ENCODE measurements at regions not wholly inside any gene's neighbourhood (a gene's known extent, or its start where the extent isn't known, plus 50 kb on each side); places are given as distances from the start of the nearest gene placed in this dataset.
"Not testable (repeated sequence)": the region's sequence is repeated elsewhere in the genome, so short reads cannot be mapped to it uniquely, and the experiment has no call there.

- Histone ChIP-seq H4K20me1 (ENCODE audit: control insufficient read depth, insufficient read depth, low read depth, low read length) (no peaks in the 10 kb centered on the region), H3K79me2 (ENCODE audit: control insufficient read depth, low read length) (no peaks in the 10 kb centered on the region), H3K36me3 (ENCODE audit: control insufficient read depth, low read length) (no peaks in the 10 kb centered on the region), H3K27me3 (ENCODE audit: control insufficient read depth, low read length) (no peaks in the 10 kb centered on the region), H3K27ac (ENCODE audit: low read depth, low read length) (no peak overlapping the region), H3K4me1 (ENCODE audit: control insufficient read depth, low read length) (no peaks in the 10 kb centered on the region), H3K4me3 (ENCODE audit: low read length) (no peak overlapping the region), H3K9me3 (ENCODE audit: control insufficient read depth, insufficient read depth, low read length) (no peaks in the 10 kb centered on the region), H3K4me2 (ENCODE audit: low read length) (no peak overlapping the region), H3F3A (ENCODE audit: control insufficient read depth, insufficient read depth) (no peaks in the 10 kb centered on the region), H3K9me2 (replicated peaks; ENCODE audit: control insufficient read depth, low read length) (no peaks in the 10 kb centered on the region)
- TF ChIP-seq EZH2phosphoT487 (IDR thresholded peaks at IDR 0.05; ENCODE audit: borderline replicate concordance, low read length) (no peak), CTCF (IDR thresholded peaks at IDR 0.05; ENCODE audit: low read depth, low read length, poor library complexity, severe bottlenecking) (no peak)
Observed at GRCh38 chr18:64734063-64734462, 585.2 kb upstream of the LINC00305 start.

- not testable (repeated sequence) for H3K9me3 ChIP-seq (ENCODE audit: control insufficient read depth, insufficient read depth, low read length); H4K20me1 ChIP-seq (ENCODE audit: control insufficient read depth, insufficient read depth, low read depth, low read length); H3K4me1 ChIP-seq (ENCODE audit: control insufficient read depth, low read length); H3K4me2 ChIP-seq (ENCODE audit: low read length); H3K9me2 ChIP-seq (replicated peaks; ENCODE audit: control insufficient read depth, low read length); H3K4me3 ChIP-seq (ENCODE audit: low read length); H3K27me3 ChIP-seq (ENCODE audit: control insufficient read depth, low read length); H3K27ac ChIP-seq (ENCODE audit: low read depth, low read length); H3F3A ChIP-seq (ENCODE audit: control insufficient read depth, insufficient read depth); H3K36me3 ChIP-seq (ENCODE audit: control insufficient read depth, low read length); H3K79me2 ChIP-seq (ENCODE audit: control insufficient read depth, low read length)
Observed at GRCh38 chr18:64725657-64726056, 576.8 kb upstream of the LINC00305 start.

DNA sequence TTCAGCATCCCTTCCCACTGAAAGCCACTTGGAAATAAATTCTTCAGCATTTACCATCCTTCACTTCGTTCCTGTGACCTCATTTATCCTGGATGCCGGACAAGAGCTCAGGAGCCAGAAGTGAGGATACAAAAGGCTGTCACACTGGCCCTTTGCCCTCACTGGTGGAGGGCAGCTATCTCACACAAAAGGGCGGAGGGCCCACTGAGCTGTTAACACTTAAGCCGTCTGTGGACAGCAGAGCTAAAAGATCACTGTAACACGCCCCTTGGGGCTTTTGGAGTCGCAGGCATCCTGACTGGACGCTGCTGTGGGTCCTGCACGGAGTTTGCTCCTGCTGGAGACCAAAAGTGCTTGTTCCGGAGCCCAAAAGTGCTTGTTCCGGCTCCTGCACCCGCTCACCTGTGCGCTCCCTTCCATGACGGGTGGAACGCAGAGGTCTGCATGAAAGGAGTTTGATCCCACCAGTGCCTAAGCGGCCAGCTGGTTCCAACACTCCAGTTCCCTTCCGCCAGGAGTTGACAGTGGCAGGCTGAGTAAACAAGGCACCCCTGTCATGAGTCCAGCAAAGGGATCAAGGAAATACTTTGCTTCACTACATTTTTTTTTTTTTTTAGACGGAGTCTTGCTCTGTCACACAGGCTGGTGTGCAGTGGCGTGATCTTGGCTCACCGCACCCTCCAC lies 572.0 kb upstream of the LINC00305 start:
- Histone ChIP-seq H4K20me1 (ENCODE audit: control insufficient read depth, insufficient read depth, low read depth, low read length) (no peaks in the 10 kb centered on the region), H3F3A (ENCODE audit: control insufficient read depth, insufficient read depth) (no peaks in the 10 kb centered on the region), H3K9me2 (replicated peaks; ENCODE audit: control insufficient read depth, low read length) (no peaks in the 10 kb centered on the region), H3K4me1 (ENCODE audit: control insufficient read depth, low read length) (no peaks in the 10 kb centered on the region), H3K9me3 (ENCODE audit: control insufficient read depth, insufficient read depth, low read length) (no peaks in the 10 kb centered on the region), H3K36me3 (ENCODE audit: control insufficient read depth, low read length) (no peaks in the 10 kb centered on the region), H3K4me2 (ENCODE audit: low read length) (no peak overlapping the region), H3K27me3 (ENCODE audit: control insufficient read depth, low read length) (no peaks in the 10 kb centered on the region), H3K4me3 (ENCODE audit: low read length) (no peak overlapping the region), H3K27ac (ENCODE audit: low read depth, low read length) (no peak overlapping the region), H3K79me2 (ENCODE audit: control insufficient read depth, low read length) (no peaks in the 10 kb centered on the region)
- TF ChIP-seq CTCF (IDR thresholded peaks at IDR 0.05; ENCODE audit: low read depth, low read length, poor library complexity, severe bottlenecking) (no peak), EZH2phosphoT487 (IDR thresholded peaks at IDR 0.05; ENCODE audit: borderline replicate concordance, low read length) (no peak)

DNA sequence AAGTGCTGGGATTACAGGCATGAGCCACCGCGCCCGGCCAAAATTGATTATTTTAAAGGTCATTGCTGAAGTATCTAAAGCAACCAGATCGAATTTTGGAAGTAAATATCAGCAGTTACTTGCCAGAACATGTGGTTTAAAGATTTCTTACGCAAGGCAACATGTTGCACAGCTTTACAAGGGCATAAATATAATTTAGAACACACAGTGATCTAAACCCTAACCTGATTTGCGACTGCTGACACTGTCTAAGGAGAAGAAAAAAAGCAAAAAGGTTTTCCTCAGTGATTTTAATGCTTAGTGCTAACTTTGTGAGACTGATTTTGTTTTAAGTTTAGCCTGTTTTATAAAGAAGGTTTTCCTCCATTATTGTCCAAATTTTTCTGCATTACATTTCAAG lies 569.9 kb upstream of the LINC00305 start:
- no peak for TF ChIP-seq EZH2phosphoT487 (IDR thresholded peaks at IDR 0.05; ENCODE audit: borderline replicate concordance, low read length)
- TF ChIP-seq CTCF (IDR thresholded peaks at IDR 0.05; ENCODE audit: low read depth, low read length, poor library complexity, severe bottlenecking) = no peak
- Histone ChIP-seq H4K20me1 (ENCODE audit: control insufficient read depth, insufficient read depth, low read depth, low read length) (no peaks in the 10 kb centered on the region), H3K4me3 (ENCODE audit: low read length) (no peak overlapping the region), H3K79me2 (ENCODE audit: control insufficient read depth, low read length) (no peaks in the 10 kb centered on the region), H3F3A (ENCODE audit: control insufficient read depth, insufficient read depth) (no peaks in the 10 kb centered on the region), H3K27ac (ENCODE audit: low read depth, low read length) (no peak overlapping the region), H3K4me1 (ENCODE audit: control insufficient read depth, low read length) (no peaks in the 10 kb centered on the region), H3K27me3 (ENCODE audit: control insufficient read depth, low read length) (no peaks in the 10 kb centered on the region), H3K36me3 (ENCODE audit: control insufficient read depth, low read length) (no peaks in the 10 kb centered on the region), H3K4me2 (ENCODE audit: low read length) (no peak overlapping the region), H3K9me3 (ENCODE audit: control insufficient read depth, insufficient read depth, low read length) (no peaks in the 10 kb centered on the region), H3K9me2 (replicated peaks; ENCODE audit: control insufficient read depth, low read length) (no peaks in the 10 kb centered on the region)
